PC-9 (cell line): ENCODE measurements at regions not wholly inside any gene's neighbourhood (a gene's known extent, or its start where the extent isn't known, plus 50 kb on each side); places are given as distances from the start of the nearest gene placed in this dataset.

ENCODE experiments used
- BruUV-seq: library from RNA; stranded (reverse); fragments of 400-500 nt; replicated peaks from 2 replicates; lab custom pipeline; 2021; lab: Mats Ljungman, UMichigan
- CTCF ChIA-PET: fragments of 300-600 bp; sonication (Branson Sonifier 250); formaldehyde crosslinking; loops from one replicate; lab custom pipeline; 2022; ENCODE audit warnings: antibody characterized with exemption; lab: Charles Lee
- POLR2A ChIA-PET: fragments of 300-600 bp; sonication (Branson Sonifier 250); formaldehyde crosslinking; loops from one replicate; lab custom pipeline; 2022; ENCODE audit warnings: antibody characterized with exemption; ENCODE audit not compliant: unreplicated experiment; lab: Charles Lee
- DNase-seq, 2 experiments: peaks; one replicate each; pipeline versions ENCODE4 v3.0.0 to v3.0.0-alpha.2; 2015 to 2022; ENCODE audit warnings: mixed read lengths in 1 of 2
- H2AFZ ChIP-seq: fragments of 200-600 bp; sonication (generic); 2 replicates; pipeline ENCODE4 v1.8.1; 2017; ENCODE audit warnings: antibody characterized with exemption
- H3F3A ChIP-seq: fragments of 200-600 bp; sonication (generic); 2 replicates; pipeline ENCODE4 v1.8.1; 2017; ENCODE audit warnings: antibody characterized with exemption, mild to moderate bottlenecking, low read depth; ENCODE audit not compliant: insufficient read depth
- H3K27ac ChIP-seq: fragments of 200-600 bp; sonication (generic); 2 replicates; pipeline ENCODE4 v1.6.1; 2016; ENCODE audit warnings: mixed run types
- H3K27me3 ChIP-seq: fragments of 200-600 bp; sonication (generic); 2 replicates; pipeline ENCODE4 v1.6.1; 2016; ENCODE audit warnings: low read depth, mixed run types; ENCODE audit not compliant: insufficient read depth
- H3K36me3 ChIP-seq: fragments of 200-600 bp; sonication (generic); 2 replicates; pipeline ENCODE4 v1.6.1; 2016; ENCODE audit warnings: low read depth, mixed run types
- H3K4me1 ChIP-seq: fragments of 200-600 bp; sonication (generic); replicated peaks from 2 replicates; pipeline ENCODE4 v1.6.1; 2016; ENCODE audit warnings: mixed run types; ENCODE audit not compliant: insufficient read depth
- H3K4me2 ChIP-seq: fragments of 200-600 bp; sonication (generic); 2 replicates; pipeline ENCODE4 v1.6.1; 2017; ENCODE audit warnings: mixed run types
- H3K4me3 ChIP-seq: fragments of 200-600 bp; sonication (generic); 2 replicates; pipeline ENCODE4 v1.6.1; 2016; ENCODE audit warnings: mixed run types
- H3K79me2 ChIP-seq: fragments of 200-600 bp; sonication (generic); 2 replicates; pipeline ENCODE4 v1.6.1; 2017; ENCODE audit warnings: low read depth, mixed run types
- H3K9me2 ChIP-seq: fragments of 200-600 bp; sonication (generic); 2 replicates; pipeline ENCODE4 v1.8.1; 2017; ENCODE audit warnings: mild to moderate bottlenecking; ENCODE audit not compliant: insufficient read depth
- H3K9me3 ChIP-seq: fragments of 200-600 bp; sonication (generic); 2 replicates; pipeline ENCODE4 v1.8.1; 2016; ENCODE audit warnings: low read depth; ENCODE audit not compliant: insufficient read depth
- H4K20me1 ChIP-seq: fragments of 200-600 bp; sonication (generic); 2 replicates; pipeline ENCODE4 v1.8.1; 2017; ENCODE audit not compliant: insufficient read depth
- EZH2 ChIP-seq: fragments of 200-600 bp; sonication (generic); IDR thresholded peaks from 2 replicates; pipeline ENCODE4 v1.8.0; 2017; ENCODE audit warnings: antibody characterized with exemption, low read depth
- intact Hi-C: fragments of 100-400 bp; cut with micrococcal nuclease; formaldehyde crosslinking; loops from one replicate; pipeline ENCODE4 v1.10.0; 2022; ENCODE audit not compliant: unreplicated experiment
- TF ChIP-seq, protein P1 (sequence below): fragments of 200-600 bp; sonication (generic); conservative IDR thresholded peaks from 2 replicates; pipeline ENCODE4 v1.6.1; 2017; ENCODE audit warnings: mixed run types, antibody characterized with exemption, mild to moderate bottlenecking, moderate library complexity

DNA sequence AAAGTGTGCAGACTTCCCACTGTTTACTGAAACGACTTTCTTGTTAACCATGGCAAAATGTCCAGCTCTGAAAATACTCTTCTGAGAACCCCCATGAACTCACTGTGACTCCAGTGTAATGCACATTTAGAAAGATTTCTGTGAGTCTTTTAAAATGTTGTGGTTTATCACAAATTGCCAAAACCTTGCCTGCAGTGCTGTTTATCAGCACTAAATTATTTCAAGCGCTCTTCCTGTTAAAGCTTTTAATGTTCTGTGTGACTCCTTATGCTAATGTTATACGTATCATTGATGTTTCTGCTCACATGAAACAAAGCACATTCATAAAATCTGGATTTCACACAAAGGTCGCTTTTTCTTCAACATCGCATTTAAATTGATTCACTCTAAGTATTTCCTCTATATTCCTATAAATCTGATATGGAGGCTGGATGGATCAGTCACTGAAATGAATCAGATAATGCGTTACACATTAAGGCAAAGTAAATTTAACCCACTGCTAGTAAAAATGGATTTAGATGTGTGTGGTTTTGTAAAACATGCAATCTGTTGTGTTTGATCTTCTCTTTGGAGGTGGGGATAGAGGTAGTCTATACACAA, 521.2 kb downstream of the NYAP2 start:
- intact Hi-C loops: no loop called here
- BruUV-seq: no TSS peak
- Histone ChIP-seq H3K4me3 (no peak overlapping the region), H3K4me1 (no peaks in the 10 kb centered on the region), H4K20me1 (no peaks in the 10 kb centered on the region), H3K9me2 (no peaks in the 10 kb centered on the region), H3K27ac (no peak overlapping the region), H3K36me3 (no peaks in the 10 kb centered on the region), H3K9me3 (no peaks in the 10 kb centered on the region), H3K4me2 (no peak overlapping the region), H3K27me3 (no peaks in the 10 kb centered on the region), H3K79me2 (no peaks in the 10 kb centered on the region), H3F3A (no peaks in the 10 kb centered on the region), H2AFZ (no peak overlapping the region; the same call in 1 of the 2 replicates)
- ChIA-PET POLR2A (no interaction called here), CTCF (no interaction called here)
- TF ChIP-seq, protein P1, sequence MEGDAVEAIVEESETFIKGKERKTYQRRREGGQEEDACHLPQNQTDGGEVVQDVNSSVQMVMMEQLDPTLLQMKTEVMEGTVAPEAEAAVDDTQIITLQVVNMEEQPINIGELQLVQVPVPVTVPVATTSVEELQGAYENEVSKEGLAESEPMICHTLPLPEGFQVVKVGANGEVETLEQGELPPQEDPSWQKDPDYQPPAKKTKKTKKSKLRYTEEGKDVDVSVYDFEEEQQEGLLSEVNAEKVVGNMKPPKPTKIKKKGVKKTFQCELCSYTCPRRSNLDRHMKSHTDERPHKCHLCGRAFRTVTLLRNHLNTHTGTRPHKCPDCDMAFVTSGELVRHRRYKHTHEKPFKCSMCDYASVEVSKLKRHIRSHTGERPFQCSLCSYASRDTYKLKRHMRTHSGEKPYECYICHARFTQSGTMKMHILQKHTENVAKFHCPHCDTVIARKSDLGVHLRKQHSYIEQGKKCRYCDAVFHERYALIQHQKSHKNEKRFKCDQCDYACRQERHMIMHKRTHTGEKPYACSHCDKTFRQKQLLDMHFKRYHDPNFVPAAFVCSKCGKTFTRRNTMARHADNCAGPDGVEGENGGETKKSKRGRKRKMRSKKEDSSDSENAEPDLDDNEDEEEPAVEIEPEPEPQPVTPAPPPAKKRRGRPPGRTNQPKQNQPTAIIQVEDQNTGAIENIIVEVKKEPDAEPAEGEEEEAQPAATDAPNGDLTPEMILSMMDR: no peak
- no peak for TF ChIP-seq EZH2
- no peak for DNase-seq

DNA sequence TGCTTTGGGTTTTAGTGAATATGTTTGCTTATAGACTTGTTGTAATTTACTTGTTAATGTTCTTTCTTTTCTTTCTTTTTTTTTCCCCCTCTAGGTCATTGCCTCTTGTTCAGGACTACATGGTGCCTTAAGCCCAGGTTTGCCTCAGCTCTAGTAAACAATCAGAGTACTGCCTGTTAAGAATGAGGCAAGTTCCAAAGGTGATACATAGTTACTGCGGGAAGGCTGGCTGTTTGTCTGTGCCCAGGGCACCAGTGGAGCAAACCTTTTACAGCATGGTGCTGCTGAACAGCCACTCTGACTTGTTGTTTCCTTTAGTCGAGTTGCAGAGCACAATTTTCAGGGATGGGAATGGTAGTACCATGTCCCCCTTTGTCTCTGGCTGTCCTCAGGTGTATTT, 517.2 kb downstream of the NYAP2 start:
- H3F3A ChIP-seq: no peaks in the 10 kb centered on the region
- intact Hi-C loops: no loop called here
- no peak overlapping the region for H2AFZ ChIP-seq
- TF ChIP-seq, protein P1: no peak
- no peak for TF ChIP-seq EZH2
- no peaks in the 10 kb centered on the region for H3K27me3 ChIP-seq
- H3K36me3 ChIP-seq: no peaks in the 10 kb centered on the region
- no TSS peak for BruUV-seq
- CTCF ChIA-PET: no interaction called here
- no peaks in the 10 kb centered on the region for H3K4me1 ChIP-seq
- no peaks in the 10 kb centered on the region for H3K9me2 ChIP-seq
- no peaks in the 10 kb centered on the region for H3K79me2 ChIP-seq
- no peak overlapping the region for H3K4me3 ChIP-seq
- POLR2A ChIA-PET: no interaction called here
- no peaks in the 10 kb centered on the region; the same call in 1 of the 2 replicates for H3K9me3 ChIP-seq
- no peak overlapping the region for H3K27ac ChIP-seq
- no peak overlapping the region for H3K4me2 ChIP-seq
- H4K20me1 ChIP-seq: no peaks in the 10 kb centered on the region
- no peak for DNase-seq

DNA sequence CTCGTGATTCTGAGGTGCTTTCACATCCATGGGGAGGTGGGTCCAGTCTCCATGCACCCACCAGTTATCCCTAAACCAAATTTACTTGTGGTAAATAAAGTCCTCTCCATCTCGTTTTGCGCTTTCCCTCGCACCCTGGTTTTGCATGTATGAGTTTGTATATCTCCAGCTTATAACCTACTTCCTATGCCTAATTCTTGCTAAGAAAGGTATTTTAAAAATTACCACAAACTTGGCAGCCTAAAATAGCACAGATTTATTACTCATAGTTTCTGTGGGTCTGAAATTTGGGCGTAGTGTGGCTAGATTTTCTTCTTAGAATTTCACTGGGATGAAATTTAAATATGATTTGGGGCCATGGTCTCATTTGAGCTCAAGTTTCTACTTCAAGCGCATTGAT, 511.5 kb downstream of the NYAP2 start:
- H3K79me2 ChIP-seq: no peaks in the 10 kb centered on the region
- TF ChIP-seq, protein P1: no peak
- no peak for TF ChIP-seq EZH2
- no peak overlapping the region for H2AFZ ChIP-seq
- no peaks in the 10 kb centered on the region; the same call in 1 of the 2 replicates for H3K9me3 ChIP-seq
- no peaks in the 10 kb centered on the region for H3K9me2 ChIP-seq
- H3K36me3 ChIP-seq: no peaks in the 10 kb centered on the region
- no peaks in the 10 kb centered on the region for H4K20me1 ChIP-seq
- intact Hi-C loops: no loop called here
- no peaks in the 10 kb centered on the region for H3F3A ChIP-seq
- H3K27ac ChIP-seq: no peak overlapping the region
- H3K4me2 ChIP-seq: no peak overlapping the region
- CTCF ChIA-PET: no interaction called here
- POLR2A ChIA-PET: no interaction called here
- H3K27me3 ChIP-seq: no peaks in the 10 kb centered on the region
- no TSS peak for BruUV-seq
- H3K4me3 ChIP-seq: no peak overlapping the region
- no peaks in the 10 kb centered on the region for H3K4me1 ChIP-seq
- DNase-seq: no peak
